ENCODE measurements at regions not wholly inside any gene's neighbourhood (a gene's known extent, or its start where the extent isn't known, plus 50 kb on each side); places are given as distances from the start of the nearest gene placed in this dataset.
A peak's percentile ranks its signal among the peaks of the same experiment; 100 is the strongest.
"Not testable (repeated sequence)": the region's sequence is repeated elsewhere in the genome, so short reads cannot be mapped to it uniquely, and the experiment has no call there.

- DNase-seq, result no peak
These were observed 160.9 kb upstream of the AHI1 start for GRCh38 chr6:135658481-135658880.

GRCh38 chr6:135658916-135659315 lies 161.4 kb upstream of the AHI1 start:
- DNase-seq, result no peak

DNA sequence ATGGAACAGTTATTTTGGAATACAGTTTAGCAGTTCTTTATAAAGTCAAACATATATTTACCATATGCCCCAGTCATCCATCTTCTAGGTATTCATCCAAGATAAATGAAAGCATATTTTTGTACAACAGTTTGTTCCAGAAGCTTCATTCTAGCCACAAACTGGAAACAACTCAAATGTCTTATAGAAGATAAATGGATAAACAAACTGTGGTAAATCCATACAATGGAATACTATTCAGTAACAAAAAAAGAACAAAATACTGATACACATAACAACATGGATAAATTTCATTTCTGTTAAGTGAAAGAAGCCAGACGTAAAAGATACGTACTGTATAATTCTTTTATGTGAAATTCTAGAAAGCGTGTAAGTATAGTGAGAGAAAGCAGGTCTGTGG lies 167.0 kb upstream of the AHI1 start:
- DNase-seq, result no peak

DNA sequence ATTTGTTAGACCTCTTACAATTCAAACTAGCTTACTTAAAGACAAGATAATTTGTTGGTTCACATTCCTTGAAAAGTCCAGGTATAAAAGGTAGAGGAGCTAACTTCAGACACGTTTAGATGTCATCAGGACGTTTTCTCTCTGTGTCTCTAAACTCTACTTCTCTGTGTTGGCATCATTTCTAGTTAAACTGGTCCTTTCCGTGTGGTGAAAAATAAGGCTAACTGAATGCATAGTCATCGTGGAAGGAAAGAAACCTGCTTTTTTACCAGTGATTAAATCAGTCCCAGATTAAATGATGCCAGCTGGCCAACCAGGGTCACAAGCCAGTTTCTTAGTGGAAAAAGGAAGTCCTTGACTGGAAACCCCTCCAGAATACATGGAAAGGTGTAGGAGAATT lies 168.4 kb upstream of the AHI1 start:
- no peak for DNase-seq

- DNase-seq, result no peak
These were observed 170.3 kb upstream of the AHI1 start for GRCh38 chr6:135667691-135668455.

DNA sequence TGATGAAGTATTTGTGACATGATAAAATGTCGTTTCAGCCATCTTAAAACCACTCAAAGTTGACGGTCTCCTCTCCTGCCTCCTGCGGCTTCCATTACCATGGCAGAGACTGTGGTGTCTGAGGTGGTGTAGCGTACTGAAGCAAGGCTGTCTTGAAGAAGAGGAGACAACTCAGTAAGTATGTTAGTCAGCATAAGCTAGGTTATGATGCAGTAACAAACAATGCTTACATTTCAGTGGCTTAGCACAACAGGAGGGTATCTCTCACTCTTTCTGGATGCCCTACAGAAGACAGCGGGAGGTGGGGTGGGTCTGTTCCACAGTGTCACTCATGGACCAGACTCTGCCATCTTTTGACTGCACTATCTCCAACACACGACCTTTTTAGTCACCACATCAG lies 174.7 kb upstream of the AHI1 start:
- no peak for DNase-seq

DNA sequence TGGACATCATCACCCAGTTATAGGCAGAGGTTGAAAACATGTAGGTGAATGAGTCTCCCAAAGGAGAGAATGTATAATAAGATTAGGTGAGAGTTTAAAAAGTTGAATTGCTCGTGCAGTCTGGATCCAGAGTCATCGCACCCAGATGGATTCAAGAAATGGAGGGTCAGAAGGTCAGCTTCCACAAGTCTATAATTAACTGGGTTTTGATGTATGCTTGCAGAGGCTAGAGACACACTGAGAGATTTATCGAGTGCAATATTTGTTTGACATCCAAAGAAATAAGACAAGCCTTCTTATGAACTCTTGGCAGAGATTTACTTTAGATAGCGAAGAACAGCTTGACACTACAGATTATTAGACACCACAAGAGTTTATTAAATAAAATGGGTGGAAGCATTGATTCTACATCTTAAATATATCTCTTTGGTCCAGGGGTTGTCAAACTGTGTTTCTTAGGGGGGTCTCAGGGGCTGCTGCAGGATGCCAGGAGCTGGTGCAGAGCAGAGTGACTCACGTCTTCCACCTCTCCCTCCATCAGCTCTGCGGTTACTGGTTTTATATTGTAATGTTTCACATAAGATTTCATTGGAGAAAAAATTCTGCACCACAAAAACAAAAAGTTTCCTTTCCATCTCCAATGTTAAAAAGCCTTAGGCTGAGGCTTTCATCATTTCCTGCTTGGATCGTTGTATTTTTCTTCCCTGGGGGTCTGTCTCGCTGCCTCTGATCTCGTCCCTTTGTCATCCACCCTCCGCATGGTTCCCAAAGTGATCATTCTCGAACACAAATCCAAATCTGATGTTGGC lies 176.2 kb upstream of the AHI1 start:
- DNase-seq, result no peak

DNA sequence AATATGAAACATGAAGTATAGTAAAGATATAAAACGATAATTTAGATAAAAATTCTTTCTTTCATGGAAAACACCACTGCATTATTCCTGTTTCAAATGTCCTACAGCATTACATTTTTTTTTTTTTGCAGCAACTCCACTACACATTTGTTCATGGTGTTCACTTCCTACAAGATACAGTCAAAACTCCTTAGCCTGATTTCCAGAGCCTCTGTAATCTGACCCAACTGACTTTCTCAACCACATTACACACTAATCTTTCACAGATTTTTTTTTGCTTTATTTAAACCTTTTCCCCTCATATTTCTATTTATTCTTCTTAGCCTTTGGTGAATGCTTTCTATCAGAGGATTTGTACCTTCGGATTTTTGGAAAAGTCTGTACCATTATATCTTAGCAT lies 176.5 kb upstream of the PDE7B start:
- no peak for DNase-seq

DNA sequence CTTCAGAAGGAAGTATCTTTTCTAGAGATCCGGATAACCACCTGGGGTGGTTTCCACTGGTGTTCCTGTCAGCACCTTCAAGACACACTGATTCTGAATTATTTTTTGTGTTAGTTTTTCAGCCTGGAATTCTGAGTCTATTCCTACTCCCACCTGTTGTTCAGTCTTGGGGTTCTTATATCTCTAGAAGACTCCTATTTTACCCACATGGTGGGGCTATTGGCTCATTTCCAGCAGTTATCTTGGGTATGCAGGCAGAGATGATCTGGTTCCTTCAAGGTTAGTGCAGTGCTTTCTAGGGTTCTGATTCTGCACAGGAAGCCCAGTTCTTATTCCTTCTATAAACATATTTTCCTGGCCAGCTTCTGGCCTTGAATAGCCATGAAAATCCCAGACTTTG lies 175.6 kb upstream of the PDE7B start:
- peak; percentile 70 for DNase-seq

- DNase-seq, result no peak
These were observed 170.3 kb upstream of the PDE7B start for GRCh38 chr6:135680964-135681913.

DNA sequence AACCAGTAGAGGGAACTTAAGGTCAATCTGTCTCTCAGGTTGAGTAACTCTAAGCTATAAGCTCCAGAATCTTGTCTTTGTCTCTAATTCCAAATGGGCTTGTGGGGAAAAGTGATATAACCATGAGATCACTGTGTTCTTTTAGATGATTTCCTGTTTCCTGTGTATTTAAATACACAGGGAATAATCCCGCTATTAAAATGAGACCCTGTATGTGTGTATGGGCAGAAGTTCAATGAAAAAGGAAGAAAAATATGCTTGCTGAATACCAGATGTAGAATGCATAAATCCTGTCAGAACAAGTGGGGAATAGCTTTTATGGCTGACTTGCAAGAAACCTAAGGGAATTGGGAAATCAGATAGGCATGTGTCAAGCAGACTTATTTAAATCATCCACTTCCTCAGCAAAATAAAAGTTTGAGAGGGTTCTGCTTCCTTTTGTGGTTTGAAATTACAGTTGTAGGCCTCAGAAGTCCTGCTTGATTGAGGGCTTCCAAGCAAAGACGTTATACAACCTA lies 164.7 kb upstream of the PDE7B start:
- DNase-seq, result peak; percentile 38

- not testable (repeated sequence) for DNase-seq
These were observed 163.0 kb upstream of the PDE7B start for GRCh38 chr6:135688476-135688875.

- DNase-seq, result no peak
These were observed 159.1 kb upstream of the PDE7B start for GRCh38 chr6:135692426-135692825.

DNA sequence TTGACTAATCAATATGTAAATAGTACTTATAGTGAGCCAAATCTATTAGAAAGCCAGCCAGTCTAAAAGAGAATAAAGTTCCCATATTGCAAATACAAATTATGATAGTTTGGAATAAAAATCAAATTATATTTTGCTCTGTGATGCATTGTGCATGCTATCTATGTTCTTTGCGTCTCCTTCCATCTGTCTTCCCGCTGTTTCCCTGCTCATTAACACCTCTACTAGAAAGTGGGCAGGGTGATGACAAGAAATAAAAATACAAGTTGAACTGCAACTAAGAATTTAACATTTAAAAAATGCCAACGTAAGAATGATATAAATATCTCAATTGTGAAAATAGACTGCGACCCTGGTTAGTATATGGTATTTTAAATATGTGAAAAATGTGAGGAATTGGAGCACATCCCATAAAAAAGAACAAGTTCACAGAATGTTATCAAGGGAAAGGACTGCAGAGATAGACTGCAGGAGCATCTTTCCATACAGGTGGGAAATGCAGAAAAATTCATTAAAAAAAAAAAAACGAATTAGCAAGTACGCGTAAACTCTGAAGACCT lies 157.6 kb upstream of the PDE7B start:
- no peak for DNase-seq

DNA sequence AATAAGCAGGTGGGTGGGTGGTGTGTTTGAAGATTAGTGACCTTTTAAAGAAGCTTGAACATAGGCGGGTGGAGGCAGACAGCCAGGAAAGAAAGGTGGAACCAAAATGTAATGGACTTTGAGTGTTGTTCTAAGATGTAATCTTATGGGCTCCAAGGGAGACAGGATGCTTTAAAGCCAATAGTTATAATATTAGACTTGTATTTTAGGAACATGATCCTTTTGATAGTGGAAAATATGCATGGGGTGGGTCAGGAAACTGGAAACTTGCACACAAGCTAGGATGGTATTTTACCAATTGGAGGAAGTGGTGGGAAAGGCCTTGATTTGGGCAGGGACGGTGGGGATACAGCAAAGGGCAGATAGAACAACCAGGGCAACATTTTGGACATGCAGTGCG lies 151.8 kb upstream of the PDE7B start:
- DNase-seq, result no peak

DNA sequence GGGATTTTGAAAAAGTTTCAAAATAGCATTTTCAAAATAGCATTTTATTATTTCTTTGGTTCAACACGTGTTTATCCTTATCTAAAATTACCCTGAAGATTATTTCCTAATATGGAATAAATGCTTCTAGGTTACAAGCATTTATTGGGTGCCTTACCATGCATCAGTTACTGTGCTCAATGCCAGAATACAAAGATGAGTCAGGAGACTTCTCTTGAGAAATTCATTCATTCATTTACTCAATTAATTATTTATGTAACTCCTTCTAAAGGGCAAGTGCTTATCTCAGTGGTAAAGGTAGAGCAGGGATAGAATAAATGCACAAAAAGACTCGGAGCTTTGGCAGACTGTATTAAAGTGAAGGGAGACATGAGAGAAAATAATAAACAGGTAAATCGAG lies 150.1 kb upstream of the PDE7B start:
- no peak for DNase-seq

DNA sequence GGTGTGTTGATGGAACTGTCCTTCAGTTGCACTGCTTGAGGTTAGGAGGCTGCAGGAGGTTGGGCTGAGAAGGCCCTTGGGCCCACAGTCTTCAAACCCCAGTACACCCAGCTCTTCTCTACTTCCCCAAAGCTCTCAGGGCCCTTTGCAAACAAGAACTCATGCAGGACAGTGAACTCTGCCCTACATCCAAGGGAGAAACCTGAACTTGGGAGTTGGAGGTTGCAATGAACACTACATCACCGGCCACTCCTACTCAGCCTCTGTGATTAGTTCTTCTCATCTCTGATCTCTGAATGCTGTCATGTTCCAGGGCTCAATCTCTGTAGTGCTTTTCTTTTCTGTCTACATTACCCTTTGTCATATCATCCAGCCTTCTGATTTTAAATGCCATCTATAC lies 148.5 kb upstream of the PDE7B start:
- peak; percentile 27 for DNase-seq

- DNase-seq, result peak; percentile 80
These were observed 147.9 kb upstream of the PDE7B start for GRCh38 chr6:135703621-135704020.

DNA sequence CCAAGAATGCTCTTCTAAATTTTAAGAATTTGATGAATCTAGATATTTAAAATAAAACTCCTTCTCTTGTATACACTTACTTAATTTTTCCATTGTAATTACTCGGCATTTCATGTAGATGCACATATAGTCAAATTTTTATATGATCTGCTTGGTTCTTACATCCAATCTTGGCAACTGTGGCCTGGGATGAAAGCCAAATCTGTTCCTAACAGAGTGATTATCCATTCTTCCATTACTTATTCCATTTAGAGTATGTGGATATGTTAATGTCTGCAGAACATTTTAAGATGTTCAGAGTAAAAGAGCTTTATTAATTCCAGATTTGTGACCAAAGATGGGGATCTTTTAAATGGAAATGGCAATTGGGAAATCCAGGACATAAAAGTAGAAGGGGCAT lies 144.1 kb upstream of the PDE7B start:
- no peak for DNase-seq

GRCh38 chr6:135710042-135710441 lies 141.5 kb upstream of the PDE7B start:
- no peak for DNase-seq

GRCh38 chr6:135722190-135722589 lies 129.3 kb upstream of the PDE7B start:
- no peak for DNase-seq

GRCh38 chr6:135722679-135723078 lies 128.8 kb upstream of the PDE7B start:
- no peak for DNase-seq

GRCh38 chr6:135728589-135728988 lies 122.9 kb upstream of the PDE7B start:
- DNase-seq, result no peak
